ENCODE measurements at regions not wholly inside any gene's neighbourhood (a gene's known extent, or its start where the extent isn't known, plus 50 kb on each side); places are given as distances from the start of the nearest gene placed in this dataset.

GRCh38 chr2:185291035-185291647, 447.5 kb upstream of the FSIP2 start:
- TF ChIP-seq, protein P1, sequence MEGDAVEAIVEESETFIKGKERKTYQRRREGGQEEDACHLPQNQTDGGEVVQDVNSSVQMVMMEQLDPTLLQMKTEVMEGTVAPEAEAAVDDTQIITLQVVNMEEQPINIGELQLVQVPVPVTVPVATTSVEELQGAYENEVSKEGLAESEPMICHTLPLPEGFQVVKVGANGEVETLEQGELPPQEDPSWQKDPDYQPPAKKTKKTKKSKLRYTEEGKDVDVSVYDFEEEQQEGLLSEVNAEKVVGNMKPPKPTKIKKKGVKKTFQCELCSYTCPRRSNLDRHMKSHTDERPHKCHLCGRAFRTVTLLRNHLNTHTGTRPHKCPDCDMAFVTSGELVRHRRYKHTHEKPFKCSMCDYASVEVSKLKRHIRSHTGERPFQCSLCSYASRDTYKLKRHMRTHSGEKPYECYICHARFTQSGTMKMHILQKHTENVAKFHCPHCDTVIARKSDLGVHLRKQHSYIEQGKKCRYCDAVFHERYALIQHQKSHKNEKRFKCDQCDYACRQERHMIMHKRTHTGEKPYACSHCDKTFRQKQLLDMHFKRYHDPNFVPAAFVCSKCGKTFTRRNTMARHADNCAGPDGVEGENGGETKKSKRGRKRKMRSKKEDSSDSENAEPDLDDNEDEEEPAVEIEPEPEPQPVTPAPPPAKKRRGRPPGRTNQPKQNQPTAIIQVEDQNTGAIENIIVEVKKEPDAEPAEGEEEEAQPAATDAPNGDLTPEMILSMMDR (IDR thresholded peaks at IDR 0.05), result peak; percentile 77
- no peak for TF ChIP-seq EZH2 (IDR thresholded peaks at IDR 0.05)
